HG03439 (cell line): ENCODE measurements at regions not wholly inside any gene's neighbourhood (a gene's known extent, or its start where the extent isn't known, plus 50 kb on each side); places are given as distances from the start of the nearest gene placed in this dataset.
"Not testable (repeated sequence)": the region's sequence is repeated elsewhere in the genome, so short reads cannot be mapped to it uniquely, and the experiment has no call there.

Experiments used
- ATAC-seq: cut with Tn5 transposase; IDR thresholded peaks from one replicate; pipeline ENCODE4 v1.9.1; 2021; ENCODE audit warnings: mild to moderate bottlenecking, moderate library complexity; ENCODE audit not compliant: unreplicated experiment

DNA sequence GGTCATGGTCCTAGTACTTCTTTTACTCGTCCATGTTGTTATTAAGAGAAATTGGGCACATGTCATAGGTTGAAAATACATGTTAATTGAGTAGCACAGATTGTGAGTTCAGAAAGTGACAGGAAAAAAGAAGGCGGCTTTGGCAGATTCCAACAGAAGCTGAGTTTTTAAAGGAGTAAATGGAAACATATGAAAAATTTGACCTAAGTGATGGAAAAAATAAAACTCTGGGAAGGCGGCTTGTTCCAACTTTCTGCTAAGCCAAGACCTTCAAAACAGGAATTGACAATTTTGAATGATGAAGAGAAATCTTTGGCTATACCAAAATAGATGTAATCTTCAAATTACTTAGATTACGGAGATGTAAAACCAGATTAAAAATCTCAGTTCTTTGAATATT, 868.0 kb downstream of the EPHA4 start:
- no peak for ATAC-seq

DNA sequence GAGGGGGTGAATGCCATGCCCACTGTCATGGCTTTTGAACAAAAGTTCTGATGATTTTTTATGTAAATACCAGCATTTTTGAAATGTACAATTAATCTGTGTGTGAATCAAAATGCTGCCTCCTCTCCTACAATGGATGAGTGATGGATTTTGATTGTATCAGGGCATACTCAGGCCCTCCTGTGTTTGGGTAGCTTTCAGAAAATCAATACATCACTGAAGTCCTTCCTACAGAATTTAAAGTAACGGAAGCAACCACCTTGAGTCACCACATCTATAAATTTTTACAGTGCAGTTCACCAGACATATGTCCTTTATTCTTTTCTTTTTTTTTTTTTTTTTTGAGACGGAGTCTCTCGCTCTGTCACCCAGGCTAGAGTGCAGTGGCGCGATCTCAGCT, 867.3 kb downstream of the EPHA4 start:
- ATAC-seq: no peak

DNA sequence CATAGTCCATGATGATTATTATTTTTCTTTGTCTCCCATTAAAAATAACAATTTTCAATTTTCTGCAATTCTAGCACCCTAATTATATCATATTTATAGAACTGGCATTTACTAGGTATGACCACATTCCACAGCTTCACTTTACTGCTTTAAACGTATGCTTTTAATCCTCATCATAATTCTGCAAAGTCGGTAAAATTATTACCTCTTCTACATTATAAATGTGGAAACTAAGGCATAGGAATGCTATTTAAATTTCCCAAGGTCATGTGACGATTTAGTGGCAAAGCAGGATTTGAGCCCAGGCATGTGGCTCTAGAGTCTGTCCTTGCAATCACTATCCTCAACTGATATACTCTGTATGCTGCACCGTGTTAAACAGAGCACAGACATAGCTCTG, 866.4 kb downstream of the EPHA4 start:
- ATAC-seq: no peak

DNA sequence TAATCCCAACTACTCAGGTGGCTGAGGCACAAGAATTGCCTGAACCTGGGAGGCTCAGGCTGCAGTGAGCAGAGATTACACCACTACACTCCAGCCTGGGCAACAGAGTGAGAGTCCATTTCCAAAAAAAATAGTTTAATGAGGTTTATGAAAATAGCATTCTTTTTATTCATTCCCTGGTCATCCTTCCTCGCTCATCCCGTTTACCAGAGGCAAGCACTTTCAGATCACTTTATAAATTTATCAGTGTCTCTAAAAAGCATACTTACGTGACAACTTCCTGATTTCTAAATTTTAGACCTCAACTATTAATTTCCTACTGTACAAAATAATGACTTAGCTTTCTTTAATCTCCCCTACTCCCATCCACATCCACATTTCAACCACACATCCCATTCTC, 864.8 kb downstream of the EPHA4 start:
- no peak for ATAC-seq

DNA sequence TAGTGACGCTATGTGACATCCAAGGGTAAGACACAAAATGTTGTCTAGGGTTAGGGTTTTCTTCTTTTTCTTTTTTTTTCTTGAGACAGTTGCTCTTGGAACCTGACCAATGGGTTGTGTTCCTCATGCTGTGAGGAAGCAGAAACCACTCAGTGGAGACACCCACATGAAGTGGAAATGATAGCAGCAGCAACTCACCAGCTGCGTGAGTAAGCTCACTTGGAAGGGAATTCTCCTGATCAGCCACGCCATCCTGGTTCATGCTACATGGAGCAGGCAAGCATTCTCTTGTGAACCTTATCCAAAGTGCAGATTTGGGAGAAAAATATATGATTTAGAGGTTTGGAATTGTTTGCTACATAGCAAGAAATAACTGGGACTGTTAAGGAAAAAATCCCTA, 863.7 kb downstream of the EPHA4 start:
- no peak for ATAC-seq

DNA sequence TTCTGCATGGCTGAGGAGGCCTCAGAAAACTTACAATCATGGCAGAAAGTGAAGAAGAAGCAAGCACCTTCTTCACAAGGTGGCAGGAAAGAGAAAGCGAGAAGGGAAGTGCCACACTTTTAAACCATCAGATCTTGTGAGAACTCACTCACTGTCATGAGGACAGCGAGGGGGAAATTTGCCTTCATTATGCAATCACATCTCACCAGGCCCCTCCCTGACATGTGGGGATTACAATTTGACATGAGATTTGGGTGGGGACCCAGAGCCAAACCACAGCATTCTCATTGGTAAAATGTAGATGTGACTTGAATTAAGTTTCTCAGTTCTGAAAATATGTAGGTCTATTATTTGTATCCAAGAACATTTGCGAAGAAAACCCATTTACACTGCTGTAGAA, 854.8 kb downstream of the EPHA4 start:
- no peak for ATAC-seq

DNA sequence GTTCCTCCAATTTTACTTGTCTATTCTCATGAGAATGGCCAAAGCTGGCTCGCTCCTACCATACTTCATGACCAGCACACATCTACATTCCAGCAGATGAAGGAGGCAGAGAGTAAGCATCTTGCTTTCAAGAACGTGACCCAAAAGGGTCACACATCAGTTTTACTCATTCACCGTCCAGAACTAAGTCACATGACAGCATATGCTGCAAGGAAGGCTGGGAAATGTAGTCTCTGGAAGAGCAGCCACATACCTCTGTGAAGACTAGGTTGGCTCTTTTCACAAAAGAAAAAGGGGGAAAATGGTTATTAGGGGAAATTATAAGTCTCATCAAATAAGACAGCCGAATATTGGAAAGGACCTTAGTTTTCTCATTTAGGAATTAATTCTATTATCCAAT, 835.3 kb downstream of the EPHA4 start:
- ATAC-seq: no peak

DNA sequence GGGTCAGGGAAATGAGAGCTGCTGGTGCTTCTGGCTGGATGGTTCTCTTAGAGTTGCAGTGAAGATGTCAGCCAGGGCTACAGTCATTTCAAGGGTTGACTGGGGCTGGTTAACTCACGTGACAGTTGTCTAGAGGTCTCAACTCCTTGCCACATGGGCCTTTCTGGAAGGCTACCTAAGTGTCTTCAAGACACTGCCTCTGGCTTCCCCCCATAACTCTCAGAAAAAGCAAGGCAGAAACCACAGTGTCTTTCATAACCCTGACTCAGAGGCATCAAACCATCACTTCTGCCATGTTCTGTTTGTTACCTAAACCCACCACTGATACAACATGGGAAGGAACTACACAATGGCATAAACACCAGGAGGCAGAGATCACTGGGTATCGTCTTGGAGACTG, 828.9 kb downstream of the EPHA4 start:
- ATAC-seq: no peak

DNA sequence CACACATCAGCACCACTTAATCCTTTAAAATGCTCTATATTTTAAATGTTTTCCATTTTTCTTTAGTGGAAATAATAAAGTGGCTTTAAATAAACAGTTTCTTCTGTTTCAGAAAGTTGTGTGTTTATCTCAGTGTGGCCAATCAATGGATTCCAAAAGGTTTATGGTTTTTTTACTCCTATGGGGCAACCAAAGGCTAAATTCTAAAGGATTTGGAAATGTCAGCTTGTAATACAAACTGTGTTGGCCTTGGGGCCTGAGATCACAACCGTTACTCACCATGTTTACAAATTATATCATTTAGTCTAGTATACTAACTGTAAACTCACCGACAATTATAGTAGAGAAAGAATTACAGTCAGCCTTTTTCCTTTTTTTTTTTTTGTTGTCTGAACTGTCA, 827.2 kb downstream of the EPHA4 start:
- ATAC-seq: no peak

DNA sequence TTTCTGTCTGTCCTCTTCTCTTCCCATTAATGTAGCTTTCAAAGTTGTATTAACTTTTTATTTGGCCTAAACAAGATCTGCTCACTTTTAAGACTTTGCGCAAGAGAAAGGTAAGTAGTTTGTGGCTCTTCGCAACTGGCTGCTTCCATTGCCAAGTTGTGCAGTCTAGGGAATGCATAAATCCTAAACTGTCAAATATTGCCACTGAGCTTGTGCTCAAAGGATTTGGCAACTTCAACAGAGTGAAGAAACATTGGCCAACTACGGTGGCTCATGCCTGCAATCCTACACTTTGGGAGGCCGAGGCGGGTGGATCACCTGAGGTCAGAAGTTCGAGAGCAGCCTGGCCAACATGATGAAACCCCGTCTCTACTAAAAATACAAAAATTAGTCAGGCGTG, 826.4 kb downstream of the EPHA4 start:
- ATAC-seq: no peak

DNA sequence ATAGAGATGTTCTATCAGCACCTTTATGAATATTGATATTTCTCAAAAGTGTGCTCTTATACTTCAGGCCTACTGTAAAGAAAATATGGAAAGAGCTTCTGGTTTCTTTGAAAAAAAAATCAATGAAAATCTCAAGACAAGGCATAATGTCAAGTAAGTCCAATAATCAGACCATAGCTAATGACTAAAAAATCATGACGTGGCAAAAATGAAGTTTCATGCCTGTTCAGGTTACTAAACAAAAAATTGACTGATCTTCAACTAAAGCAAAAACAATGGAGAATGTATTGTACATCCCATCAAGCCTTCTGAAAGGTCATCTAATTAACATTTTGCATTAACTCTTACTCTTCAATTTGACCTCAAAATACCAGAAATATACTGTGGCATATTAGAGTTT, 824.4 kb downstream of the EPHA4 start:
- ATAC-seq: no peak

DNA sequence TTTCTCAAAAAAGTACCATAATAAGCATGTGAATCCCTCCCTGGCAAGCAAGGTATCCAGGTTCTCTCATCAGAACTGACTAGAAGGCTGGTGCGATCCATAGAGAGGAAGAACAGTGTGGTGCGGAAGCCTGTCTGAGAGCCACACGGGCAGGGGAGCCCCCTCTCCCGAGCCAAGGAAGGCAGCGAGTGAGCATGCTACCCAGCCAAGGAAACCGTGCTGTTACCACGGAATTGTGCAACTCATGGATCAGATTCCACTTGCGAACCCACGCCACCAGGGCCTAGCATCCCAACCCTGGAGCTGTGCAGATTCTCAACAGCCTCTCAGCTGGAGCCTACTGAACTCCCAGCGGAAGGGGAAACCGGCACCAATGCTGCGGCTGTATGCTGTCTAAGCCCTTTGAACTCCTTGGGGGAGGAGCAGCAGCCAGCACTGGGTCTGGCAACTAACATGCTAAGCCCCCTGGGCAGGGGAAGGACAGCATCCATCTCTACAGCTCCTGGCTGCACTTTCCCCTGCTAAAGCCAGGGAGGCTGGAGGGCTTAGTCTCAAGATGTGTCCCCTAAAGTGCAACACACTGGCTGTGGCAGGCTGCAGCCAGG, 823.1 kb downstream of the EPHA4 start:
- no peak for ATAC-seq

DNA sequence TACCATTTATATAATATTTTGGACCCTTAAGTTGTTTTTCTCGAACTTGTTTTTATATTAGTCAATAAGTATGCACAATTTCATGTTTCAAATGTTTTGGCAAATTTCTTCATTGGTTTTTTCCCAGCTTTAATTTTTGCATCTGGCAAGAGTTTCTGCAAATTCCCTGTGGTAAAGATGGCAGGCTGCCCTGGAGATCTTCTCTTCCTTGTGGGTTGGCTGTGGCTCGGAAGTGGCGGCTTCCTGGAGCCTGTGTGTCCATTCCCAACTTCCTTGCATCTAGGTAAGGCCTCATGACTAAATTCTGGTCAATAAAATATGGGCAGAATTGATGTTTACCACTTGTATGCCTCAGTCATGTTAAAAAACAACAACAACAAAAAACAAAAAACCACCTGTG, 818.6 kb downstream of the EPHA4 start:
- no peak for ATAC-seq

DNA sequence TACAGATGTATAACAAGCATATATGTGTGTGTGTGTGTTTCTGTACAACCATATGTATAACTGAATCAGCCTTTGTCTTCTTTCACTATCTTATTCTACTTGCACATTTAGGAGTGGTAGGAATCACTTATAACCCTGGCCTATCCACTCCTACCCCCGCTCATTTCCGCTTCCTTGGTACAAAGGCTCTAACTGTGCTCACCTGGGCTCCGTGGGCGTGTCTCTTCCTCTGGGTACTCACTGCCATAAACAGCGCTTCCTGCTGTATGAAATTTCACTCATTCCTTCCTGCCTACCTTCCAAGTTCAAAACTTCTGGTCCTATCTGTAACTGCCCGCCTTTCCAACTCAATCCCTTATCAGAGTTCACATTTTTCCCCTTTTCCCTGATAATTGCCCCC, 815.5 kb downstream of the EPHA4 start:
- no peak for ATAC-seq

DNA sequence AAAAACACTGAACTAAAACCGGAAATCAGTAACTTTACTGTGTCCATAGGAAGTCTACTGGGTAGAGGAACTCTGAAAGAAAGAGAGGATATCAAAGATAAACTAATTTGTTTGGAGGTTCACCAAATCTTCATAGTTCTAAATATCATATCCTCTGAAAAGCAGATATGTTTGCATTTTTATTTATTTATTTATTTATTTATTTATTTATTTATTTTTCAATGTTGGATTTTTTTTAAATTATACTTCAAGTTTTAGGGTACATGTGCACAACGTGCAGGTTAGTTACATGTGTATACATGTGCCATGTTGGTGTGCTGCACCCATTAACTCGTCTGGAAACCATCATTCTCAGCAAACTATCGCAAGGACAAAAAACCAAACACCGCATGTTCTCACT, 813.7 kb downstream of the EPHA4 start:
- not testable (repeated sequence) for ATAC-seq

DNA sequence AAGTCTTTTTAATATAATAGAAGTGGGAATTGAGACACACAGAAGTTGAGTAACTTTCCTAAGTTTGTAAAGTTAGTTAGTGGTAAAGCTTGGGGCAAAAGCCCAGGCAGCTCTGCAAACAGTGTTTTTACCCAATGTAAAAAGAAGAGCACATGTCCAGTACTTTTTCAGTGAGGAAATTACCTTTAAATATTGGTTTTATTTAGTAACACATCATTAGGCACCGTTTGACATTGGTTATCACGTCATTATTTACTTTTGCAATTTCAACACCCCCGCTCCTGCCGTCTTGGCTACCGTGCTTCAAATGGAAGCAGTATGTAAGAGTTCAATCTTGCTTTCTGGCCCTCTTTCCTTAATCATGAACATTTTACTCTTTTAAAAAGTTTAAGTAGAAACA, 807.9 kb downstream of the EPHA4 start:
- no peak for ATAC-seq

DNA sequence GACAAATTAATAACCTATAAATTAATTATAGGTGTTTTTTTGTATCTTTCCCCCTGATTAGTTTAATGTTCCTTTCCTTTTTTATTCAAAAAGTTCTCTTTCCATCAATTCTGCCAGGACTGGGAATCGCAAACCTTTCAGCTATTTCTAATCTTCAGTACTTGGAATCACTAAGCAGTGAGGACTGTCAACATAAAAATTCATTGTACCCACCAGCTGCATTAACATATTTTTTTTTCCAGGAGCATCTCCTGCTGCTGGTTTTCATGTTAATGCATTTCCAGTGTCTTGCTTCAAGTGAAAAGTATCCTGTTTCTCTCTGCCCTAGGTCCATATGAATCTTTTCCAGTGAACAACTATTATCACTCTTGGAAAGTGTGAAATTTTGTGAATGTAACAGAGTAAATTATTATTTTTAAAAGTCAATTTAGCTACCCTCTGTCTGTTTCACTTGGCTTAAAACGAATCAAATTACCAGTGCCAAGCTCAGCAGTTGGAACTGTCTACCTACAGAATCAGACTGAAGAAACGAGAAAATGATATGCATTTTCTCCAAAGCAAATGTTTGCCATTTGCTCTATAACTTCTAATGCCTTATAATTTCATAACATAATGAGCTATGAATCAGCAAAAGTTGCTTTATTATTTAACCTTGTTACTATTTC, 804.4 kb downstream of the EPHA4 start:
- no peak for ATAC-seq

DNA sequence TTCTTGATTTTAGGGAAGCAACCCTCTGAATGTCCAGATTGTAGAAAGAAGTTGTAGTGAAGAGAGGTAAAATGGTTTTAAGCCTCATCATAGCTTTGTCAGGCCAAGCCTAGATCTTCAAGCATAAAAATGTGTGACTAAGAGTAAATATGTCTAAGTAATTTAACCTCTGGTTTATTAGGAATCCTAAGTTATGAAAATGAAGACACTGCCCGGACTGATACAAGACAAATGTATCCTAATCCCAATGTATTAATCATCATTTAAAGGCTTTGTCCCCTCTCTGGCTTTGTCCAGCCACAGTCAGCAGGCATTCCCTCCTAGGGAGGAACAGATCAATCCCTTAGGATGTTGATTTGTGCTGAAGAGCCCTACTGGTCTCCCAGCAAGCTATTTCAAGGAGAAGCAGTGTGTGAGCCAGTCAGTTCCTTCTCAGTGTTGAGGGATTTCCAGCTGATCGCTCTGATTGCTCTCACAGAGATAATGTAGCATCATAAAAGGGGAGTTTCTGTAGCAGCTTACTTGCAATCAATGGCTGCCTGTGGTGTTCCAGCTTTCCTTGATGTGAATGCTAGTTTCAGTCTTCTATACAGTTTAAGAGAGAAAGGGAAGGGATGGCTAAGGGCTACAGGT, 796.1 kb downstream of the EPHA4 start:
- ATAC-seq: no peak

DNA sequence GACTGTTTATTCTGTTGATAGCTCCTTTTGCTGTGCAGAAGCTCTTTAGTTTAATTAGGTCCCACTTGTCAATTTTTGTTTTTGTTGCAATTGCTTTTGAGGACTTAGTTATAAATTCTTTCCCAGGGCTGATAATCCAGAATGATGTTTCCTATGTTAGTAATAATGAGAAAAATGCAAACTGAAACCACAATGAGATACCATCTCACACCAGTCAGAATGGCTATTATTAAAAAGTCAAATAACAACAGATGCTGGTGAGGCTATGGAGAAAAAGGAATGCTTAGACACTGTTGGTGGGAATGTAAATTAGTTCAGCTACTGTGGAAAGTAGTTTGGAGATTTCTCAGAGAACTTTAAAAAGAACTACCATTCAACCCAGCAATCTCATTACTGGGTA, 793.0 kb downstream of the EPHA4 start:
- ATAC-seq: not testable (repeated sequence)

DNA sequence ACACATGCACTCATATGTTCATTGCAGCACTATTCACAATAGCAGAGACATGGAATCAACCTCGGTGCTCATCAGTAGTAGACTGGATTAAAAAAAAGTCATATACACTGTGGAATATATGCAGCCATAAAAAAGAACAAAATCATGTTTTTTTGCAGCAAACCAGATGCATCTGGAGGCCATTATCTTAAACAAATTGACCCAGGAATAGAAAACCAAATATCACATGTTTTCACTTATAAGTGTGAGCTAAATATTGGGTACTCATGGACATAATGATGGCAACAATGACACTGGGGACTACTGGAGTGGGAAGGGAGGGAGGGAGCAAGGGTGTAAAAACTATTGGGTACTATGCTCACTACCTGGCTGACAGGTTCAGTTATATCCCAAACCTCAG, 792.6 kb downstream of the EPHA4 start:
- no peak for ATAC-seq

DNA sequence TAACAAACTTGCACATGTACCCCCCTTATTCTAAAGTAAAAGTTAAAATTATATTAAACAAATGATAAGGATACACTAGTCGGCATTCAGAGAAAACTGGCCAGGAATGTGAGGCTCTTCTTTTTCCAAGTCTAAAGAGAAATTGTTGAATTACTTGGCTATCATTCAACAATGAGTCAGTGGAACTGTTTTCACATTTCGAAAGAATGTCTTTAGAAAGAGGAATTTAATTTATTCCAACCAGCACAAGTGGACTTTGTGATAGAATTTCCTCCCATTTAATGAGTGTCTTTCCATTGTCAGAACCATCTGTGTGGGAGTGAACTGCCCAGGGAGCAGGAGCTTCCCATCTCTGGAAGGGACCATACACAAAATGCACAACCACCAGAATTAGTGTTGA, 792.2 kb downstream of the EPHA4 start:
- no peak for ATAC-seq

DNA sequence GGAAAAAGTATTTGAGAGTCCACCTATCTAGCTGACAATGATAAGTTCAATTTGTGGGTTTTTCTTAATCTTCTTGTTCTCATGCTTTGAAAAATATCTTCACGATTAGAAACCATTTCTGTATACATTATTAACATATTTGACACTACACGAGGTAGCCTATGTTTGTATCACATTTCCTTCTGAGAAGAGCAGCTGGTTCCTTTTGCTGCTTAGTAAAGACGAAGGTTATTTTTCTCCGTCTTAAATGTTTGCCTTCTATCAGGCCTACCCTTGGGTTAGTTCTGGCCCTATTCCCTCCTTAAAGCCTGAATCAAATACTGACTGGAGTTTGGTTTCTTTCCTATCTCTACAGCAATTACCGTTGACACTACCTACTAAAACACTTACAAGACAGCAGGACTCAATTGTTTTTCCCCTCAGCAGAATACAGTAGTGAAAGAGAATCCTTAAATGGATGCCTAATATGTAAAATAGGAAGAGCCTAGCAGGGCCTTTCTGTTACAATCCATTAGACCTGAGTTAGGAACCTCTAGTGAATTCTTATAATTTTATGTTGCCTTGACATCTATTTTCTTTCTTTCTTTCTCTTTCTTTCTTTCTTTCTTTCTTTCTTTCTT, 790.4 kb downstream of the EPHA4 start:
- ATAC-seq: no peak
